GM19324 (cell line): ENCODE measurements at regions not wholly inside any gene's neighbourhood (a gene's known extent, or its start where the extent isn't known, plus 50 kb on each side); places are given as distances from the start of the nearest gene placed in this dataset.

Source experiments
- ATAC-seq: cut with Tn5 transposase; IDR thresholded peaks from one replicate; pipeline ENCODE4 v1.9.1; 2021; ENCODE audit warnings: mild to moderate bottlenecking, moderate library complexity; ENCODE audit not compliant: unreplicated experiment, low FRiP score

DNA sequence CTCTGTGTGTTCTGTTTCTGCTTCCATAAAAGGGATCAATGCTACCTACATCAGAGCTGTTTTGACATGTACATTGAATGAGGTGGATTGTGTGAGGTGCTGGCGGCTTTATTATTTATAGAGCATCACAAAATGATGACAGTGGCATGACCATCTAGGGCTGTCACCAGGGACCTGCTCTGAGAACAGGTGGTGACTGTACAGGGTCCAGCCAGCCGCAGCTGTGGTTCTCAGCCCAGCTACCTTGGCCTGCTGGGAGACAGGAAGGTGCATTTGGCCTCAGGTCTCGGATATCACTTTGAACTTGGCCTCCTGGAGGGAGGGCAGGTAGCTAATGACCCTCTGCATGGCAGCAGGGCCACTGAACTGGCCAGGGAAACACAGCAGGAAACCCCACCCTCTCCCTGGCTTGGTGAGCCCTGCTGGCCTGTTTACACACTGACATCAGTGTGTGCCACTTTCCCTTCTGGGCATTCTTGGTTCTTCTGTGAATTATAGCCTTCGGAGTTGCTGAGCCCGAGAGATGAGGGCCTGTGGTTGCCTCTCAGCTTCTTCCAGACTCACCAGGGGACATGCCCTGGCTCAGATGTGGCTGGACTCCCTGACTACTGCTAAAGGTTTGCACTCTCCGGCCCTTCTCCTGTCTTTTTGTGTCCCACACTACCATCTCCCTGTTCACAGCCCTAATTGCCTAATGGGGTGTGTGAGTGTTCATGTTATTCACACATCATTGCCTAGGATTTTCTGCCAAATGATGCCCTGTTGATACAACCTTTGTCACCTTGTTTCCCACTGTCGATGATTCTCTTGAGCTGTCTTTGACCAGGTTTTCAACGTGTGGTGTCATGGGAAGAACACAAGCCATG, 109.2 kb upstream of the RAB12 start:
- no peak for ATAC-seq

DNA sequence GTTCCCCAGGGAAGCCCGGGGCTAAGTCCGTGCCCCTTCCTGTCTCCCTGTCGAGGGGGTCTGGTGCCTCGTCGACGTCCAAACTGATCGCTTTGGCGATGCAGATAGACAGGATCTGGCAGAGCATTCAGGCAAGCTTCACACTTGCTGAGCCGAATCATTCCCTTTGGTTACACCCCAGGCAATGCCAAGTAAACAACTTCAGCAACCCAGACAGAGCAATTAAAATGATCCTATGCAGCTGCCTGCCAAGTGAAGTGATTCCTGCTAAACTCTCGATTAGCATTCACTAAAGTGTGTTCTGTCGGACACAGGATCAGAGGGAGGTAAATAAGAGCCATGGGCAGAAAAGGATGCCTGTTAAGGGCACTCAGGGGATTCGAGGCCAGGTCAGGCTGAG, 108.2 kb upstream of the RAB12 start:
- ATAC-seq: no peak

DNA sequence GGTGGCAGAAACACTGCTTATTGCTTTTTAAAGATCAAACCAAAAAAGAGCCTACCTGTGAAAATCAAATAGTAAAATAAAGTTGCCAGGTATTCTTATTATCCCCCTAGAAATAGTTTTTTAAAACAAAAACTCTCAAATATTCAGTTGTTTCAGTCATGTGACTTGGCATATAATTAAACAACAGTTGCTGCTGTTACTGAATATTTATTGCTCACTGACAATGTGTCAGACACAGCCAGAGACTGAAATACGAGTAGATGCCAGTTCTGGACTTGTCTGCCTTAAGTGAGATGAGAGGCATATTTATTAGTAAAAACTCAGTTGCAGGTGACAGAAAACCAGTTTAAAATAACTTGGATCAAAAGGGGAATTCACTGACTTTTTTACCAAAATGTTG, 106.0 kb upstream of the RAB12 start:
- no peak for ATAC-seq

DNA sequence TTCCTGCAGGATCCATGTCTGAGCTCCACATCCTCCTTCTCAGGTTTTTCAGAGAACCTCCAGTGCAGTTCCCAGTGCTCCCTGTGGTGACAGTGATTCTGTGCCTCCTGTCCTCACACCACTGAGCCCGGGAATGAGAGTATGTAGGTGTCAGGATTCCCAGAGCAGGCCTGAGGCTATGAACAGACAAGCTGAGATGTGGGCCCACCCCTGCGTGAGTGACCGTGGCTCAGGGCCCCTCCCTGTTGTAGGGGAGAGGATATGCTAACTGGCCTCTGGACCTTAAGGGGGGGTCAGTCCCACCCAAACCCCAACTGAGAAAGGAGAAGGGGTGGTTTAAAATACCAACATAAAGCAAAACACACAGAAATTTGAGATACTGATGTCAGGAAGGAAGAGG, 104.8 kb upstream of the RAB12 start:
- ATAC-seq: no peak

DNA sequence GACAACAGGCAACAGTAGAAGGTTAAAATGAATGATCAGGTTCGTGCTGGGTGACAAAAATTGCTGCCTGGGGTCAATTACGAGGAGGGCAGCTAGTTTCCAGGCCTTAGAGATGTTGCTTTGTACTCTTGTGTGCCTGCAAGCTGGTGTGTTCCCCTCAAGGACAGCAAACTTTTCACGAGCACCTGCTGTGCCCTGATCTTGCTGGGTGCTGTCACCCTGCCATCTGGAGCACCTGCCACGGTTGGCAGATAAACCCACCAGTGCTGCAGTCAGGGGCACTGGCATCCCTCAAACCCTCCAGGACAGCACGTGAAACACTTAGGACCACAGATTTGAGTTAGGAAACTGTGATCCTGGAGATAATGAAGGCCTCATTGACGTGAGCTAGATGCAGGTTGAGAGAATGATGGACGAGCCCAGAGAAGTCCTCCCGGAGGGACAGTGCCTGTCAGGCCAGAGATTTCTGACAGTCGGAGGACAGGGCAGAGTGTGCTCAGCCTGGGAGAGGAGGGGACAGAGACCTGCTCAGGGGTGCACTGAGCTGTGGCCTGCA, 104.3 kb upstream of the RAB12 start:
- ATAC-seq: no peak

DNA sequence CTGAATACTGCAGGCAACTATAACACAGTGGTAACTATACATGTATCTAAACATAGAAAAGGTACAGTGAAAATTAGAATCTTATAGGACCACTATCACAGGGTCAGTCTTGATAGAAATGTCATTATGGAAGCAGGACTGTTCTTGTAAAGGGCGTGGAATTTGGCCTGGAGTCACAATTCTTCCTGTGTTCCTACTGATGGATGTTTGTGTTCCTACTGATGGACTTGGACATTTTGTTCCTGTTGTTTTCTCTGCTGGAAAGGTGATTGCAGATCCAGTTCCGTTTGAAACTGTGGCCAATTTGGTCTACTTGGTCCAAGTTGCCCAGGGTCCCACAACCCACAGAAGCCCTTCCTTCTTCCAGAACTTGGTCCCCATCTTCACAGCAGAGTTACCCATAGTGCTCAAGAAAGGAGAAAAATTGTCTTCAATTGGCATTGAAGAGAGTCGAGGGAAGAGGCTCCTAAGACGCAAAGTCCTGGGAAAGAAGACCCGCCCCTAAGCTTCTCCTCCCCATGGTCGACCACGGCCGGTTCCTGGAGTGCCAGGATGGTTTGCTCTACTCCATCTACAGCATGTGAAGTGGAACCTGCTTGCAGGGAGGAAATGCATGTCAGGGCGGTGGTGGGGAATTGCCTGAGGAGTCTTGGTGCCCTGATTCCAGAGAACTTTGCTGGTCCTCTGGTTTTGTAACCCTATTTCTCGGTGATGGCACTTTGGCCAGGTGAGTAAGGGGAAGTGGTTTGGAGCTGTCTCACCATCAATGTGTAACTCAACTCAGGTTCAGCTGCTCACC, 102.8 kb upstream of the RAB12 start:
- ATAC-seq: no peak

DNA sequence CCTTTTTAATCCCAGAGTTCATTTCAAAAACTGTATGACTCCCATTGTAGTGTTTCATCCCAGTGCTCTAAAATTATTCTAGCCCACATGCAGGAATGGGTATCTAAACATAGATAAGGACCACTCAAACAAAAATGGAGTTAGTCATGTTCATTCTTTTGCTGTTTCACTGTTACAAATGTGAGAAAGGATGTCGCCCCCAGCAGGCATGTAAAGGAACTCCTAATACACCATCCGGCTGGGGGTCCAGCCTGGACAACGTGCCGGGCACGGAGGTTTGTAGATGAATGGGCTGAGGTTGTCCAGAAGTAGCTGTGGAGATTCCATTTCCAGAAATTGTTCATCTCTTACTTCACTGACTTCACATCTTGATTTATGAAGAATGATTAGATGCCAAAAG, 101.9 kb upstream of the RAB12 start:
- ATAC-seq: no peak

DNA sequence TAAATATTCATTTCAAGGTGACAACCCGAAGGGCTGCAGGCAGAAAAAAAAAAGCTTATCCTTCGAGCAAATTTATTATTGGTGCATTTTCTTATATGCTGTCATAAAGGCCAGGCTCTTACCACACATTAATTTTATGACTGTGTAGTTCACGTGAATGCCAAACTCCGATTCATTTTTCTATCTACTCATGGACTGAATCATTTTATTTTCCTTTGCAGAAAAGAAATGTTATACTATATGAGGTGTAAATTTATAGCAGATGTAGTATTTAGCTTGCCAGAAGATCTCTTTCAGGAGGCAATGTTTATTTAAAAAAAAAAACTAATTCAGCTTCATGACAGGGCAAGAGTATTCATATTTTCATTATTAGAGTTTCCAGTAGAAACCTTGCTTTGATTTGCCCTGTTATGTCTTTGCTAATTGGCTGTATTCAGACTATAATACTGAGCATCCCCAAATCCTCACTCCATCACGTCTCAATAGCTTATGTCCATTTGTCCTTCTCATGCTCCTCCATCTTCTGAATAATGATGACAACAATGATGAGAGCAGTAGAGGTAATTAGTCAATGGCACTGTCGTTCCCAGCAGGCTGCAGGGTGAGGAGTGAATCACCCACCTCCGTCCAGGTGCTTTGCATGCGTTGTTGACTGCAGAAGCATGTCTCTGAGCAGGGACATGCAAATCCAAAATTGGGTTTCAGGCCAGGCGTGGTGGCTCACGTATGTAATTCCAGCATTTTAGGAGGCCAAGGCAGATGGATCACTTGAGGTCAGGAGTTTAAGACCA, 101.1 kb upstream of the RAB12 start:
- no peak for ATAC-seq

DNA sequence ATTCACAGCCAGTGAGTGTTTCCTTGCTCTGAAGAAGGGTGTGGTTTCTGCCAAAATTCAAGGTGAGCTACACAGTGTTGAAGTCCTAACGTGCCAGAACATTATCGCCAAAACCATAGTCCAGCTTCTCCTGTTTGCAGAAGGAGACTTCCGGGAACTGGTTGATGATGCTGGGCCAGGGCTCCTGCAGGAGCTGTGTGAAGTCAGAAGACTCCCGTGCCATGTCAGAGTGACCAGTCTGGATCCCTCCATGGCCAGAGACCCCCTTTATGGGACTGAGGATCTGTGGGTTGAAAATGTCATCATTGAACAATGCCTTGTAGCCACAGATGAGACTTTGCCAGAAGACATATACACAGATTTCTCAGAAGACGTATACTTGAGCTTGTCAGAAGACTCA, 96.0 kb upstream of the RAB12 start:
- no peak for ATAC-seq

DNA sequence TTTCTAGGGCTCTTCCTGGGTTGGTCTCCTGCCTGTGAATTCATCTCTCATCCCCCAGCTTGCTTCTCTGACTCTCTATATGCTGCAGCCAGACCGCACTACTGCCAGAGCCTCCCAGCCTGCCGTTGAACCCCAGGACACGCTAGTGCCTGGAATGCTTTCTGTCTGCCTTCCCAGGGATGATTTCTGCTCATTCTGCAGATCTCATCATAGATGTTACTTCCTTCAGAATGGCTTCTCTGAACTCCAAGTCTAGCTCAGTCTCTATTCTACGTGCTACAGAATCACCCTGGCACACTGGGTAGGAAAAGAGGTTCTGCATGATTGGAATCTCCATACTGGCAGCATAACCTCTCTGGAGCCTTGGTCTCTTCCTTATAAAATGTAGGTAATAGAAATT, 94.8 kb upstream of the RAB12 start:
- ATAC-seq: no peak

DNA sequence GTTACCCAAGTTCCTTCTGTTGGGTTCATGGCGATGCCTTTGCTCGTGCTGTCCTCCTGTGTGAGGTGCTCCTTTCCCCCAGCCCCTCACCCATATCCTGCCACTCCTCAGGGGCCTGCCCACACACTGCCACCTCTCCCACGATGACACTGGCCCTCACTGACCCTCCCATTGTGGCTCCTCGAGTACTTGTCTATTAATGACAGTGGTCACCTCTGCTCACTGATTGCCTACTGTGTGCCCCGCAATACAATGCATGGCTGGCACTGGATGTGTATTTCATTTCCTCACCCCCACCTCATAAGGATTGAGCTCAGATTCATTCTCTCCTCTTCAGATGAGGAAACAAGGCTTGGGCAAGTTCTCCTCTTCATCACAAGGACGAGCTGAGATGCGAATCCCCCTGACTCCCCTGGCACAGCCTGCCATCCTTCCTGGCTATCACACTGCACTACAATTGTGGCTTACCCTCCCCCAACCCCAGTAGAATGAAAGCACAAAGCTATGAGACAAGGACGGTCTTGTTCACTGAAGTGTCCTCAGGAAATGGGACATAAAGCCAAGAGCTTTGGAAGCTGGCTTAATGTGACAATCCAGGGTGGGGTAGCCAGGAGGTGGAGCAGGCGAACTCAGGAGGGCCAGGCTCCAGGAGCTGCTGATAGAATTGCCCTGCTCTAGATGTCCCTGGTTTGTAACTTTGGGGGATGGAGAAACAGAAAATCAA, 93.9 kb upstream of the RAB12 start:
- ATAC-seq: no peak

DNA sequence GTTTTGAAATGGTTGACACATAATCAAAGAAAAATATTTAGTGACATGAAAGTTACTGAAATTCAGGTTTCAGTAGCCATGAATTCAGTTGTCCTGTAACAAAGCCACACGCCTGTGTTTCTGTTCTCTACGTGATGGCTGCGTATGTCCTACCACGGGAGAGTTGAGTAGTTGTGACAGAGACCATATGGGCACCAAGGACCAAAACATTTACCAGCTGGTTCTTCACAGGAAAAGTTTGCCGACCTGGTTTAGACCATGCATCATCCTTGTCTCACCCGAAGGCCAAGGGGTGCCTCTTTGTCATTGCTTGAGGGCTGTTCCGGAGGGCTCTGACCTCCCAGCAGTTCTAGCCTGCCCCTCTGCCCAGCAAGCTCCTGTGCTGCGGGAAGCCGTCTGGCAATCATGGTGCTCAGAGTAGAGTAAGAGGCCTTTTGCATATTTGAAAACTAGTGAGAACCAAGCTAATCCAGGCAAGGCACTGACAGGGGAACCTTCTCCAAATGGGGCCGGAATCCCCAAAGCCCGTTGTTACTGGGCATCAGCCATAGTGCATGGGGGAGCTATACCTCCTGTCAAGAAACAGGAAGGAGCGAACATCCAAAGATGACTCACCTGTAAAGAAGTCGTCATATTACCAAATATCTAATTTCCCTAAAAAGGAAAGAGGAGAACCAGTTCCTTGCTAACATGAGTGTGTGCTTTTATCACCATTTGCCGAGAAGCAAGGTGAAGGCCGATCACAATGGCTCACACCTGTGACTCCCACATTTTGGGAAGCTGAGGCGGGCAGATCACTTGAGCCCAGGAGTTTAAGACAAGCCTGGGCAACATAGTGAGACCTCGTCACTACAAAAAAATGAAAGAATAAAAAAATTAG, 92.6 kb upstream of the RAB12 start:
- no peak for ATAC-seq

DNA sequence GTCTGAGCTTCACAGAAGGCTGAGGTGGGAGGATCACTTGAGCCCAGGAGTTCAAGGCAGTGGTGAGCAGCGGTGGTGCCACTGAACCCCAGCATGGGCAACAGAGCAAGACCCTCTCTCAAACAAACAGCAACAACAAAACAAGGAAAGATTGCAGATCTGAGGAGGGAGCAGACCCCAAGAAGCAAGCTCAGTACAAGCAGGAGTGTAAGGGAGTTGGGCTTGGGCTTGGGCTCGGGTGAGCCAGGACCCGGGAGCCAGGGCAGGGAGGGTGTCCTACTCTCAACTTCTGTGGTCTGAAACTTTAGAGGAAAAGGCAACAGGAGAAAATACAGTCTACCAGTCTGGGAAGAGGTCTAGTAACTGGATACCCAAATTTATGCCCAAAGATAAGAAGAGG, 92.0 kb upstream of the RAB12 start:
- ATAC-seq: no peak

DNA sequence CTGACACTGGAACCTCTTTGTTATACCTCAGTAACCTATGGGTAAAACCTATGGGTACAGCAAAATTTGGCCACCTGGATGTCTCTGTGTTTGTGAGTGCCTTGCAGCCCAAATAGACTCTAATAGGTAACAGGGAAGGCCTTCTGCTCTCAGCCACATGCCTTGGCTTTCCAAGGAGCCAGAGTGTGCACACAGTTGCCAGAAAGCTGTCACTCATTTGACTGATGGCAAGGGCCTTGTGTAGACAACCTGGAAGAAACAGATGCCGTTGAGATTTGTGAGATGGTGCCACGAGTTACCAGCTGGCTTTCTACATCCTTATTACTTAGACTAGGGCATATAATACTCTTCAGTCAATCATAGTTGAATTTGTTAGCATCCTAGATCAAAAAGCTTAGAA, 90.1 kb upstream of the RAB12 start:
- ATAC-seq: no peak

DNA sequence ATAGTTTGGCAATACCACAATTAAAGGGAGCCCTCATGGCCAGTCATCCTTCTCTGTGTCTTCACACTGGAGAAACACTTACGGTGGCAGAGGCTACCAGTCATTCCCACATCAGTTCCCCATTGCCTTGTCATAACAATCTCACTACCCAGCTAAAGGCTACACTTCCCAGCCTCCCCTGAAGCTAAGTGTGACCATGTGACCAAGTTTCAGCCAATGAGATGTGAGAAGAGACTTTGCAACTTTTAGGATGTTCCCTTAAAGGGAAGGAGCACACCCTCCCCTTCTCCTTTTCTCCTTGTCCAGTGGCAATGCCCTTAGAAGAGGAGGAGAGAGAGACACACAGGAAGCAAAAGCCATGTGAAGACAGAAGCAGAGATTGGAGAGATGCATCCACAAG, 89.0 kb upstream of the RAB12 start:
- no peak for ATAC-seq

DNA sequence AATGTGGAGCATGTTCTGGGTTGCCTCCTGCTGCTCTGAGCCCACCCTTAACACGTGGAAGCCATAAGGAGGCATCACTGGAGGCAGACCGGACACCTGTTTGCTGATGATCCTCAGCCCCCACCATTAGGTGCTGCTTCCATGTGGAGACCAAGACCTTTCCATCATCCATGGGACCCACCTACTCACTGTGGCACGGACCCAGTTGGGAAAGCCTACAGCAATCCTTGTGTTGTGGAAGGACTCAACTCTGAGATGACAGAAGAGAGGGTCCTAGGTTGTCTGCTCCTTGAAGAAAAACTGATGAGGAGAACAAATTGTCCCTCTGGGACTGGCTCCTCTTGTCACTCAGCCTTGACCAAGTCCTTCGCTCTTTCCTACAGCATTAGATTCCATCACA, 86.5 kb upstream of the RAB12 start:
- no peak for ATAC-seq

DNA sequence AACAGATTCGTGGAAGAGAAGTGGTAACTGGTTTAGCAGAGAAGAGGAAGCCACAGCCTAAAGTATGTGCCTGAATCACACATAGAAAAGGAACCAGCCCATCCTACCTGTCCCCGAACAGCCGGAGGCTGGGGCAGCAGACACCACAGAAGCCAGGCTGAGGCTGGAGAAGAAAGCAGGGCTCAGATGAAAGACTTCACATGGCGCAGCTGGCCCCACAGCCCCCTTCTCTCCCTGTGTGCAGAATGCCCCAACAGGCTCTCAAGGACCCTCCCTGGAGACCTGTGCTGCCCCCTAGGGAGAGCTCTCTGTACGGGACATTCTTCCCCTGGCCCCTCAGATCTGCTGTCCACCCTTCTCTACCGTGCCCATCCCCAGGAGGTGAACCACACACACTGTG, 83.5 kb upstream of the RAB12 start:
- ATAC-seq: no peak

DNA sequence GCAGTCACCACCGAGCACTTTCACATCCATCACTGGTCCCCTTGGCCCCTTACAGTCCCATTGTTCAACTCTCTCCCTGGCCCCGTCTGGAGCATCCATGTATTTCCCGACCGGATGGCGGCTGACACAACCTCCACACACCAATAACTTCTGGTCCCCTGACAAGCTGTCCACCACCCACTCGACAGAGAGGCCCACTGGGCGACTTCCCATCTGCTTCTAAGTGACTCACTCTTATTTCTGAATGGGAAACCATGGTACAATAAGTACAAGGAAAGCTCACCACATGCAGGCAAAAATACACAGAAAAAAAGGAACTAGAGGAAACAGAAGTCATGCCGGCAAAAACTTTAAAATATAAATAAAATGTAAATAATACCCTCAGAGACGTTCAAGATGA, 82.9 kb upstream of the RAB12 start:
- no peak for ATAC-seq

DNA sequence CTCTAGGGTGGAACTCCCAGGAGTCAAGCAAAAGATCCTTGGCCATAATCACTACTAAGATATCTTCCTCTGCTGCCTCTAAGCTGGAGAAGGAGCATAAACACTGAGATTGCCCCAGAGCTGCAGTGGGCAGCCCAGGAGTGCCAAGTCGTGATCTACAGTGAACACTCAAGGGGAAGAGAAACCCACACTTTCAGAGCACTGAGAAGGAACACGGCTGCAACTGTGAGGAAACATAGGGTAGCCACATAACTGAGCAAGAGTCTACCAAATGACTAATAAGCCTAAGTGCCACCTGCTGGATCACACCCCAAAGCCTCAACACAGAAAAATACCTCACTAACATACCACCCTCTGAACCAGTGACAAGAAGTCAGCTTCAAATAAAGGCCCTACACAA, 79.6 kb upstream of the RAB12 start:
- no peak for ATAC-seq
